Activated CD4-positive, alpha-beta T cell treated with anti-CD3 and anti-CD28 coated beads, Interleukin-2, amount 50 U/mL, for 16 hours (primary cell): ENCODE measurements at regions not wholly inside any gene's neighbourhood (a gene's known extent, or its start where the extent isn't known, plus 50 kb on each side); places are given as distances from the start of the nearest gene placed in this dataset.

Experiments used
- DNase-seq: peaks from one replicate; pipeline ENCODE4 v3.0.0-alpha.2; 2020

DNA sequence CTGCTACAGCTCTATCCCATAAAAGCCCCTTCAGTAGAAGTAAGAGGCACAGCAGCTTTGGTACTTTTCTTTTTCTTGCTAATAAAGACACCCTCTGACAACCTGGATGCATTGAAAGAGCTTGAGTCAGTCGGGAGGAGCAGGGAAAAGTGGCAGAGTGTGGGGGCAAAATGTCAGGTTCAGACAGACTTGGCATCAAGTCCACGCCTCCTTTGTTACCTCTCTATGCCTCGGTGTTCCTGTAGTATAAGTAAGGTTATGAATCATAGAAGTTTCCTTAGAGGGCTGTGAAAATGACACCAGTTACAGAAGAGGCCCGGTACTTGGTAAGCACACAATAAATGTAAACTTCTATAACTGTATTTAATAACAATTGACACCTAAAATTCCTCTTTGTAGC is 133.9 kb downstream of the ESM1 start:
- DNase-seq: no peak

DNA sequence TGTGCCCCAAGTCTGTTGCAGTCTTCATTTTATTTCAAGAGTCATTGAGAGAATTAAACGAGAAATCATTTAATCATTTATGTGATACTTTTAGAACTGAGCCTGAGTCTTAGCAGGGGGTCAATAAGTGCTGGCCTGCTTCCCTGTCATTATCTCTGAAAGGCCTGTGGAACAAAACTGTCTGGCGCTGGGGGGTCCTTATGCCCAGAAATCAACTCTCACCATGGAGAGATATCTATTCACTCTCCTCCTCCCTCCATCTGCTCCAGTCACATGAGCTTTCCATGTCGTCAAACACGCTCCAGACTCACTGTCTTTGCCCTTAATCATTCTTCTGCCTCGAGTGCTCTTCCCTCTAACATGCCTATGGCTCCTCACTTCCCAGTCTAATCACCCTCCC is 136.8 kb downstream of the ESM1 start:
- DNase-seq: no peak

GRCh38 chr5:54845567-54845941 is 139.8 kb downstream of the ESM1 start:
- no peak for DNase-seq

- DNase-seq: peak; percentile 53
These were observed 140.4 kb downstream of the ESM1 start for GRCh38 chr5:54844905-54845566.

DNA sequence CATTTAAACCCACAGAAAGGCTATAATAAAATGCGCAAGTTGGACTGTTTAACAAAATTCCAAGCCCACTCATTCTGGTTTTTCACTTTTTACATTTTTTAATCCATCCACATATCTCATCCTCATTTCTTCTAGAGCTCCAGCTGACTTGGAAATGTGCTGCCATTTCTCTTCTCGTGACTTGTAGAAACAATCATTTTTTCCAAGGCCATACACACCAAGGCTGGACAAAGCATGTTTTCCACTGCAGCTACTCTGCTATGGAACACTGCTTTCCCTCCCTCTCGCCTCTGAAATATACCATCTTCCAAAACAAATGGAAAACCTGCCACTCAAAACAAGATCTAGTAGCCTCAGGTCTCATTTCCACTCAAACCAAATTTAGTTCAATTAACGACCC is 141.1 kb downstream of the ESM1 start:
- DNase-seq: no peak

DNA sequence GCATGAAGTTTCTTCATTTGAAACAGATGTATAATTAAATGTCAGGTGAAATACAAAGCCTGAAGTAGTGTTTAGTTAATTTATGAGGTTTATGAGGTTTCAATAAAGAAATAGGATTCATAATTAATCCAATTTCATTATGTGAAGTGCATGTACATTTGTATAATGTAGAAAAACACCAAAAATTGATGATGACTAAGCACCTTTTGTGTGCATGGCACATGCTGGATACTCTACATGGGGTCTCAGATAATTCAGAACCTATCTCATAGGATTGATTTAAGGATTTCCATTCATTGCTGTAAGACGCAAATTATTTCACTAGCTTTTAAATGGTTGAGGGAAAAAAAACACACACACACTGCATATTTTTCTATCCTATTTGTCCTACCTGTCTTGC is 143.9 kb downstream of the ESM1 start:
- DNase-seq: no peak

GRCh38 chr5:54838843-54839242 is 146.6 kb downstream of the ESM1 start:
- DNase-seq: no peak

DNA sequence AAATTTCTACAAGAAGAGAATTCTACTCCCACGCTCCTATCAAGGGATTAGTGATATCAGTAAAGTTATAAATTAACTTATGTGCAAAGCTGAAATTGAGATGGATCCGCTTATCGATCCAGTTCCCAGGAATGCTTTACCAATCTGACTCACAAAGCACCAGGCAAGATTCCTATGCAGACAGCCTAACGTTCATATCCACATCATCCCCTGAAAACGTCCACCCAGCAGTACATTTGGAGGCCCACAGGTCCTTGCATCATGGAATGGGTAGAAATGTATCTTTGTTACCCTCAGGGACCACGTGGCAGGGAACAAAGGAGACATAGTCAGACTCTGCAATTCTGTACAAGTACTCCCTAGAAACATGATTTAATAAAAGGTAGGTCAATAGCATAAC is 147.4 kb downstream of the ESM1 start:
- no peak for DNase-seq

- DNase-seq: no peak
These were observed 148.3 kb downstream of the ESM1 start for GRCh38 chr5:54837093-54837492.

DNA sequence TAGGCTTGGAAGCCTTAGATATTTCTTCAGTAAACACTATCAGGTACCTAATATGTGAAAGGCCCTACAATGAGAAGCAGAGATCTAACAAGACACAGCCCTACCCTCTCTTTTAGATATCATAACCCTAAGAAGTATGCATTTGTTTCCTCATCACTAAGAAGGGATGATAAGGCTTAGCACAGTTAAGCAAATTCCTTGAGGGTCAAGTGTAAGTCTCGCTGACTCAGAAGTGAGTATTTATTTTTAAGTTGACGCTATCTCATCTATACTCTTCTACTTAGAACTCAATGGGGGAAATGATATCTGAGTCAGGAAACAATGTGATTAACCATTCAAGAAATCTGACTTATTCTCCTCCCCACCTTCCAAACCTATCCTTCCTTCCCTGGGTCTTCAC is 149.7 kb downstream of the ESM1 start:
- DNase-seq: no peak

GRCh38 chr5:54834121-54834842 is 151.1 kb downstream of the ESM1 start:
- DNase-seq: no peak

- no peak for DNase-seq
These were observed 151.8 kb downstream of the ESM1 start for GRCh38 chr5:54833590-54833989.

DNA sequence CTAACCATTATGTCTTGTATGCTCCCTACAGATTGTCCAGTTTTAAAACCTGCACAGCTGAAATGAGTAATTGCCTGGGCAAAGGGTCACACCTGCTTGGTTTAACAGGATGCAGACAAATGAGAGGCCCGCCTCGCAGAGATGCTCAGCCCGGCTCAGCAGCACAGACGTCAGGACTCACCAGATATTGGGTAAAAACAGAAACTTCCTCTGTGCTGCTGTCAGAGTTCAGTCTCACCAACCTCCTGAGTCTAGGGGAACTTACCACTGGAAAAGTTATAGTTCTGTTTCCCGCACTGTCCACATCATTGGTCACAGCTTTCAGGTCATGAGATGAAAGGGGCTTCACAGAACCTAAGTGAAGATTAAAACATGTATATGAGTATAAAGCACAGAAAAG is 152.5 kb downstream of the ESM1 start:
- no peak for DNase-seq

- DNase-seq: no peak
These were observed 153.3 kb downstream of the ESM1 start for GRCh38 chr5:54832045-54832444.

DNA sequence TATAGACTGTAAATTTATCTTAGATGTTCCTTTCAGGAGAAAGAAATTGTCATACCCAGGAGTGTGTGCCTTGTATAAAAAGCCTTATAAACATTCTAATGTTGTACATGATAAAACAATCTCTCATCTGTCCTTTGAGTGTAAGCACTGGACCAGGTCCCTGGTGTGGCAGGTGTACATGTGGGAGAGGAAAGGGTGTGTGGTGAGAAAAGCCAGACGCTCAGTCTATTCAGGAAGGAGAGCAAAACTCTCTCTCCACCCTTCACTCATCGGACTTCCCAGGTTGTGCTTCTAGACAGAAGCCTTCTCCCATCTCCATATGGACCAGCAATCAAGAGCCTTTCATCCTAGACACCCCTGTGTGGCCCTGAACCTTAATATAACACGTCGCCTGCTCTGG is 154.2 kb downstream of the ESM1 start:
- no peak for DNase-seq

- no peak for DNase-seq
These were observed 155.5 kb downstream of the ESM1 start for GRCh38 chr5:54829676-54830535.

DNA sequence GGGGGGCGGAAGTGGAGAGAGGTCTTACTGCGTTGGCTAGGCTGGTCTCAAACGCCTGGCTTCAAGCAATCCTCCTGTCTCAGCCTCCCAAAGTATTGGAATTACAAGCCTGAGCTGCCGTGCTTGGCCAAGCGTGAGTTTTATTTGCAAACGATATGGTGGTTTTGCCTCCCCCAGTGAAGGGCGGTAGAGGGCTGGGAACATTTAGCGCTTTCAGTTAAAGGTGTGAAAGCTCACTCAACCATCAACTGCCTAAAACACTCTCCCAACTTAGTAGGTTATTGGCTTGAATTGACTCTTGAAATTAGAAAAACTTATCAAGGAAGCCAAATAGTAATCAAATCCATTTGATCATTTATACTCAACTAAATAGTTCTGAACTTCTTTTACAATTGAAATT is 156.3 kb downstream of the ESM1 start:
- no peak for DNase-seq

GRCh38 chr5:54828151-54828550 is 157.2 kb downstream of the ESM1 start:
- DNase-seq: no peak

GRCh38 chr5:54825005-54825404 is 160.4 kb downstream of the ESM1 start:
- DNase-seq: no peak

GRCh38 chr5:54823006-54823405 is 162.4 kb downstream of the ESM1 start:
- DNase-seq: no peak

- DNase-seq: no peak
These were observed 163.1 kb downstream of the ESM1 start for GRCh38 chr5:54822324-54822687.

- DNase-seq: no peak
These were observed 163.7 kb downstream of the ESM1 start for GRCh38 chr5:54821445-54822323.
